C4-2B (cell line): ENCODE measurements at regions not wholly inside any gene's neighbourhood (a gene's known extent, or its start where the extent isn't known, plus 50 kb on each side); places are given as distances from the start of the nearest gene placed in this dataset.
A peak's percentile ranks its signal among the peaks of the same experiment; 100 is the strongest.

ENCODE experiments used
- H3K27ac ChIP-seq: fragments of 450-650 bp; 2 replicates; pipeline ENCODE4 v1.5.1; 2017
- ZFX ChIP-seq: fragments of 450-650 bp; IDR thresholded peaks from 2 replicates; pipeline ENCODE4 v1.6.1; 2017
- TF ChIP-seq, protein P1 (sequence below): fragments of 450-650 bp; conservative IDR thresholded peaks from 2 replicates; pipeline ENCODE4 v1.5.1; 2017; ENCODE audit warnings: mild to moderate bottlenecking

GRCh38 chr13:104253063-104253680, 1187.0 kb upstream of the SLC10A2 start:
- no peak overlapping the region for H3K27ac ChIP-seq
- TF ChIP-seq, protein P1, sequence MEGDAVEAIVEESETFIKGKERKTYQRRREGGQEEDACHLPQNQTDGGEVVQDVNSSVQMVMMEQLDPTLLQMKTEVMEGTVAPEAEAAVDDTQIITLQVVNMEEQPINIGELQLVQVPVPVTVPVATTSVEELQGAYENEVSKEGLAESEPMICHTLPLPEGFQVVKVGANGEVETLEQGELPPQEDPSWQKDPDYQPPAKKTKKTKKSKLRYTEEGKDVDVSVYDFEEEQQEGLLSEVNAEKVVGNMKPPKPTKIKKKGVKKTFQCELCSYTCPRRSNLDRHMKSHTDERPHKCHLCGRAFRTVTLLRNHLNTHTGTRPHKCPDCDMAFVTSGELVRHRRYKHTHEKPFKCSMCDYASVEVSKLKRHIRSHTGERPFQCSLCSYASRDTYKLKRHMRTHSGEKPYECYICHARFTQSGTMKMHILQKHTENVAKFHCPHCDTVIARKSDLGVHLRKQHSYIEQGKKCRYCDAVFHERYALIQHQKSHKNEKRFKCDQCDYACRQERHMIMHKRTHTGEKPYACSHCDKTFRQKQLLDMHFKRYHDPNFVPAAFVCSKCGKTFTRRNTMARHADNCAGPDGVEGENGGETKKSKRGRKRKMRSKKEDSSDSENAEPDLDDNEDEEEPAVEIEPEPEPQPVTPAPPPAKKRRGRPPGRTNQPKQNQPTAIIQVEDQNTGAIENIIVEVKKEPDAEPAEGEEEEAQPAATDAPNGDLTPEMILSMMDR, result no peak
- TF ChIP-seq ZFX, result no peak

DNA sequence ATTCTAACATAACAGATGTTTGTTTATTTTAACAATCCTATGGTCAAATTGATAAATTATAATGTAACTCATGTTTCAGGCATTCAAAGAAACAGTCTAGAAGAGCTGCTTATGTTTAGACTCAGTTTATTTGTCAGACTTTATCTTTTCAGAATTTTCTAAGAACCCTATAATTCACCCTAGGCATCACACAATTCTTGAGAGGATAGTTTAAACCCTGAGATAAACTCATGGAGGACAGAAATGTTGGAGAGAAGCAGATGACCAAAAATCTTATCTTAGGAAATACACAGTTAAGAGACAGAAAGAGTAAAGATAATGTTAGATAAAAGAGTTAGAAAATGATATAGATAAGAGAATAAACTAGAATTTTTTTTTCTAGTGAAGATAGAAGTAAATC, 1185.7 kb upstream of the SLC10A2 start:
- H3K27ac ChIP-seq, result no peak overlapping the region
- TF ChIP-seq, protein P1, result no peak
- no peak for TF ChIP-seq ZFX

- TF ChIP-seq, protein P1, result no peak
- no peak for TF ChIP-seq ZFX
- no peak overlapping the region for H3K27ac ChIP-seq
Measured at GRCh38 chr13:104246955-104247354, 1180.7 kb upstream of the SLC10A2 start.

GRCh38 chr13:104206450-104207044, 1140.3 kb upstream of the SLC10A2 start:
- TF ChIP-seq, protein P1, result no peak
- no peak for TF ChIP-seq ZFX
- H3K27ac ChIP-seq, result no peak overlapping the region

- TF ChIP-seq, protein P1, result peak; percentile 38
- TF ChIP-seq ZFX, result no peak
Measured at GRCh38 chr13:104204177-104204576, 1138.0 kb upstream of the SLC10A2 start.

DNA sequence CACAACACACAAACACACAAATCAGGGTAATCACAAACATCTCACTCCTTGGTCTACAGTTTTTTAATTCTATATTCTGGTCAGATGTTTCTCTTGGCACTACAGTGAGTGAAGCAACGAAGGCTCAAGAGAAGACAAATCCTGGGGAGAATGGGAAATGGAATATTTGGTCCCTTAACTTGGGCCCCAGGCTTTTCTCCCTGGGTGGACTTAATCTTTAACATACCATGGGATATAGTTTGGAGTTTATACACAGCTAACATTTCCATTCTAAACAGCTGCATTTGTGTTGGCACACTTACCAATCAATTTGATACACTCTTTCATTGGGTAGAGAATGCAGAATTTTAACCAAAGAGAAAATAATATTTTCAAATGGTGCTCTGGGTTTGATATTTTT, 1132.6 kb upstream of the SLC10A2 start:
- H3K27ac ChIP-seq, result no peak overlapping the region
- TF ChIP-seq, protein P1, result no peak
- no peak for TF ChIP-seq ZFX

More at GRCh38 chr13:104204177-104204576, 1138.0 kb upstream of the SLC10A2 start:
- H3K27ac ChIP-seq, result no peak overlapping the region

GRCh38 chr13:104196611-104197010, 1130.4 kb upstream of the SLC10A2 start:
- no peak overlapping the region for H3K27ac ChIP-seq
- no peak for TF ChIP-seq ZFX
- TF ChIP-seq, protein P1, result no peak
